HFFc6 (cell line): ENCODE measurements at regions not wholly inside any gene's neighbourhood (a gene's known extent, or its start where the extent isn't known, plus 50 kb on each side); places are given as distances from the start of the nearest gene placed in this dataset.

Source experiments
- DNase-seq: peaks from one replicate; pipeline ENCODE4 v3.0.0-alpha.2; 2018
- H3K27ac Mint-ChIP-seq: 2 replicates; pipeline ENCODE4 v1.8.0; 2020; ENCODE audit warnings: mild to moderate bottlenecking, mixed read lengths
- H3K27me3 Mint-ChIP-seq: 2 replicates; pipeline ENCODE4 v1.8.0; 2021; ENCODE audit warnings: mild to moderate bottlenecking, moderate library complexity, mixed read lengths; ENCODE audit not compliant: insufficient read depth
- H3K36me3 Mint-ChIP-seq: 2 replicates; pipeline ENCODE4 v1.8.0; 2021; ENCODE audit warnings: low read depth, mixed read lengths
- H3K4me1 Mint-ChIP-seq: 2 replicates; pipeline ENCODE4 v1.8.0; 2020; ENCODE audit warnings: low read depth, mixed read lengths
- H3K4me3 Mint-ChIP-seq: 2 replicates; pipeline ENCODE4 v1.8.0; 2020; ENCODE audit warnings: mild to moderate bottlenecking, moderate library complexity, mixed read lengths
- H3K9me3 Mint-ChIP-seq: 2 replicates; pipeline ENCODE4 v1.8.0; 2020; ENCODE audit warnings: mild to moderate bottlenecking, mixed read lengths
- CTCF ChIP-seq: fragments of 200-600 bp; sonication (generic); IDR thresholded peaks from 2 replicates; pipeline ENCODE4 v1.5.0; 2021; ENCODE audit warnings: antibody characterized with exemption, mild to moderate bottlenecking

- no peak for DNase-seq
- TF ChIP-seq CTCF = no peak
- H3K9me3 Mint-ChIP-seq = peaks cover 8% of the 10 kb centered on the region; the same call in 1 of the 2 replicates
- H3K27me3 Mint-ChIP-seq = no peaks in the 10 kb centered on the region
- no peak overlapping the region for H3K27ac Mint-ChIP-seq
- H3K4me3 Mint-ChIP-seq = no peak overlapping the region
- peaks cover 37% of the 10 kb centered on the region for H3K36me3 Mint-ChIP-seq
- H3K4me1 Mint-ChIP-seq = peaks cover 5% of the 10 kb centered on the region; the same call in 1 of the 2 replicates
Observed at GRCh38 chrX:54615109-54615508, 85.1 kb downstream of the GNL3L start.

DNA sequence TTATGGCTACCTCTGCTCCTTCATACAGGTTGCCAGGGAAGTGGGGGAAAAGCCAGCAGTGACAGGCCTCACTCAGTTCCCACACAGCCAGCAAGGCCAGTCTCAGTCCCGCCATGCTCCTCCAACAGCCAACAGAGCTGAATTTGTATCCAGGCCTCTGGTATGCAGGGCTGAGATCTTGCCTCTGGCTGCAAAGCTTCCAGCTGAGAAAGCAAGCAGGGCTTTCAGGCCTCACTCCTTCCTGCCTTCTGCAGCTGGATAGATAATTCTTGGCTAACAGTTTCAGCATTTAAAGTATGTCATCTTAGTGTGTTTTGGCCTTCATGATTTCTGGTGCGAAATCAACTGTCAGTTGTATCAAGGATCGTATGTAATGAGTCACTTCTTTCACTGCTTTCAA lies 103.6 kb downstream of the GNL3L start:
- TF ChIP-seq CTCF = no peak
- no peak for DNase-seq
- Mint-ChIP-seq H3K9me3 (no peaks in the 10 kb centered on the region; the same call in 1 of the 2 replicates), H3K36me3 (no peaks in the 10 kb centered on the region; the same call in 1 of the 2 replicates), H3K4me3 (no peak overlapping the region), H3K27ac (no peak overlapping the region; the same call in 1 of the 2 replicates), H3K4me1 (peaks cover 2% of the 10 kb centered on the region), H3K27me3 (no peaks in the 10 kb centered on the region)

GRCh38 chrX:54639018-54639345 lies 109.0 kb downstream of the GNL3L start:
- H3K36me3 Mint-ChIP-seq = no peaks in the 10 kb centered on the region
- no peak for TF ChIP-seq CTCF
- DNase-seq = no peak
- H3K4me1 Mint-ChIP-seq = peaks cover 19% of the 10 kb centered on the region
- peak overlapping the region; percentile 96 for H3K27ac Mint-ChIP-seq
- H3K9me3 Mint-ChIP-seq = no peaks in the 10 kb centered on the region; the same call in 1 of the 2 replicates
- no peaks in the 10 kb centered on the region; the same call in none of the 2 replicates for H3K27me3 Mint-ChIP-seq
- H3K4me3 Mint-ChIP-seq = peak overlapping the region; percentile 89

DNA sequence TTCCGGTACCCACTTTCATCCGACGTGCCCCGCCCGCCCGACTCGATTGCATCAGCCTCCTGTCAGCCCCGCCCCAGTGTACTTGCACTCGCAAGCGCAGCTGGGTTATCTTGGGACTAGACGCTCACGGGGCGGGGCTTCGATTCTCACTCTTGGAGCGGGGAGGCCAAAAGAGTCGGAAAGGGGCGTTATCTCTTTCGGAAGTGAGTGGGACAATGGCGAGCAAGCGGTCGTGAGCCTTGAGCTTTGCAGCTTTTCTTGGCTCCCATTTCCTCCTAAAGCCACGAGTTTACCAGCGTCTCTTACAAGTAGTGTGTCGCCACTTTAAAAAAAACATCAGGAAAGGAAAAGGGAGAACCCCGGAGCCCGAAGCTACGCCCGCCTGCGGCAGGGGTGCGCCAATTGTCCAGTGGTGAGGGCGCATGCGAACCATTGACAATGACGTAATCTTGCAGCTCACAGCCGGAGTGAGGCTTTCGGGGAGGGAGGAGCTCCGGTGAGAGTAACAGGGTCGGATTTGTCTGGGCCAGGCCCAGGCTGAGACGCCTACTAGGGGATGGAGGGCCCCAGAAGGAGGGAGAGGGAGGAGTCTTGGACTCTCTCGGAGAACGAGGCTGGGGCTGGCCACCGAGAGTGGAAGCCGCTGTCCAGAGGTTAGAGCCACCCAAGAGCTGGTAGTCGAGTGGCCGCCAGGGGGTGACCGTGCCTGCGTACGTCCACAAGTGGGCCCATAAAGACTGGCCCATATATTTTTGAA lies 109.5 kb downstream of the GNL3L start:
- H3K9me3 Mint-ChIP-seq = no peaks in the 10 kb centered on the region; the same call in 1 of the 2 replicates
- H3K27ac Mint-ChIP-seq = peak overlapping the region; percentile 96
- peaks cover 19% of the 10 kb centered on the region for H3K4me1 Mint-ChIP-seq
- peak; percentile 95 for DNase-seq
- peak overlapping the region; percentile 89 for H3K4me3 Mint-ChIP-seq
- H3K27me3 Mint-ChIP-seq = no peaks in the 10 kb centered on the region; the same call in none of the 2 replicates
- H3K36me3 Mint-ChIP-seq = no peaks in the 10 kb centered on the region
- TF ChIP-seq CTCF = peak; percentile 81

GRCh38 chrX:54640103-54640690 lies 110.2 kb downstream of the GNL3L start:
- peaks cover 19% of the 10 kb centered on the region for H3K4me1 Mint-ChIP-seq
- peak; percentile 56 for TF ChIP-seq CTCF
- no peaks in the 10 kb centered on the region; the same call in 1 of the 2 replicates for H3K9me3 Mint-ChIP-seq
- H3K27ac Mint-ChIP-seq = peak overlapping the region; percentile 96
- H3K27me3 Mint-ChIP-seq = no peaks in the 10 kb centered on the region; the same call in none of the 2 replicates
- DNase-seq = no peak
- H3K4me3 Mint-ChIP-seq = peak overlapping the region; percentile 89
- no peaks in the 10 kb centered on the region for H3K36me3 Mint-ChIP-seq
